ENCODE measurements at regions not wholly inside any gene's neighbourhood (a gene's known extent, or its start where the extent isn't known, plus 50 kb on each side); places are given as distances from the start of the nearest gene placed in this dataset.

- TF ChIP-seq CTCF (IDR thresholded peaks at IDR 0.05) = no peak
- intact Hi-C loops (cut with DNase I) = no loop called here
- 82 to 87% (median 84%) methylated on average over 1 of the region's 1 CpG for WGBS, 3 donors
Measured at GRCh38 chr3:40605960-40606359, 81.2 kb downstream of the ZNF621 start.

GRCh38 chr3:40608091-40608490, 83.3 kb downstream of the ZNF621 start:
- no peak for TF ChIP-seq CTCF (IDR thresholded peaks at IDR 0.05)

More at GRCh38 chr3:40605960-40606359, 81.2 kb downstream of the ZNF621 start:
- no peaks in the 10 kb centered on the region for H3K4me1 ChIP-seq
- no peak overlapping the region for H3K4me3 ChIP-seq
- no peak overlapping the region for H3K27ac ChIP-seq
- H3K27me3 ChIP-seq (ENCODE audit: insufficient read depth in 3 of 3, low read length in 2 of 3) = no peaks in the 10 kb centered on the region
- no peaks in the 10 kb centered on the region for H3K36me3 ChIP-seq (ENCODE audit: insufficient read depth in 1 of 2, low read depth in 1 of 2)
- DNase-seq = no peak
- ATAC-seq = no peak
- H3K9me3 ChIP-seq = no peaks in the 10 kb centered on the region

GRCh38 chr3:40613306-40613705, 88.5 kb downstream of the ZNF621 start:
- no peak for TF ChIP-seq CTCF (IDR thresholded peaks at IDR 0.05)
- 95 to 96% (median 95%) methylated on average over 5 of the region's 5 CpGs for WGBS, 3 donors
- H3K4me1 ChIP-seq = no peaks in the 10 kb centered on the region
- no peaks in the 10 kb centered on the region for H3K36me3 ChIP-seq (ENCODE audit: insufficient read depth in 1 of 2, low read depth in 1 of 2)
- DNase-seq (no peak), ATAC-seq (no peak)
- H3K9me3 ChIP-seq = no peaks in the 10 kb centered on the region
- H3K4me3 ChIP-seq = no peak overlapping the region
- intact Hi-C loops (cut with DNase I) = no loop called here
- peaks cover 0 to 21% (median 8%) of the 10 kb centered on the region in 3 donors for H3K27me3 ChIP-seq (ENCODE audit: insufficient read depth in 3 of 3, low read length in 2 of 3)
- no peak overlapping the region for H3K27ac ChIP-seq

More at GRCh38 chr3:40608091-40608490, 83.3 kb downstream of the ZNF621 start:
- H3K4me3 ChIP-seq = no peak overlapping the region
- H3K9me3 ChIP-seq = no peaks in the 10 kb centered on the region
- H3K27me3 ChIP-seq (ENCODE audit: insufficient read depth in 3 of 3, low read length in 2 of 3) = no peaks in the 10 kb centered on the region
- WGBS, 3 donors = 15 to 36% (median 20%) methylated on average over 2 of the region's 2 CpGs
- H3K36me3 ChIP-seq (ENCODE audit: insufficient read depth in 1 of 2, low read depth in 1 of 2) = no peaks in the 10 kb centered on the region
- H3K4me1 ChIP-seq = no peaks in the 10 kb centered on the region
- intact Hi-C loops (cut with DNase I) = no loop called here
- no peak for ATAC-seq
- no peak overlapping the region for H3K27ac ChIP-seq
- DNase-seq = no peak

- intact Hi-C loops (cut with DNase I) = no loop called here
- no peaks in the 10 kb centered on the region for H3K9me3 ChIP-seq
- H3K4me1 ChIP-seq = no peaks in the 10 kb centered on the region
- no peak overlapping the region for H3K4me3 ChIP-seq
- H3K27me3 ChIP-seq (ENCODE audit: insufficient read depth in 3 of 3, low read length in 2 of 3) = peaks cover 0 to 21% (median 8%) of the 10 kb centered on the region in 3 donors
- WGBS, 3 donors = 21 to 26% (median 22%) methylated on average over 28 to 33 of the region's 33 CpGs
- no peak for DNase-seq
- no peaks in the 10 kb centered on the region for H3K36me3 ChIP-seq (ENCODE audit: insufficient read depth in 1 of 2, low read depth in 1 of 2)
- ATAC-seq = no peak
- no peak for TF ChIP-seq CTCF (IDR thresholded peaks at IDR 0.05)
- no peak overlapping the region for H3K27ac ChIP-seq
Measured at GRCh38 chr3:40615110-40615915, 90.6 kb downstream of the ZNF621 start.
